Memory B cell (primary cell): ENCODE measurements at regions not wholly inside any gene's neighbourhood (a gene's known extent, or its start where the extent isn't known, plus 50 kb on each side); places are given as distances from the start of the nearest gene placed in this dataset.

ENCODE experiments used
- ATAC-seq: fragments of 150-1000 bp; cut with Tn5 transposase; 2 replicates; pipeline ENCODE4 v1.10.0; 2021; ENCODE audit warnings: low read depth, mild to moderate bottlenecking, moderate library complexity
- DNase-seq, 2 donors: peaks; one replicate each; pipeline ENCODE4 v3.0.0; 2022; ENCODE audit warnings: low spot score in 2 of 2
- H3K27ac Mint-ChIP-seq: one replicate; pipeline ENCODE4 v1.8.0; 2022; ENCODE audit warnings: mild to moderate bottlenecking, moderate library complexity, mixed read lengths
- H3K27me3 Mint-ChIP-seq: one replicate; pipeline ENCODE4 v1.8.0; 2022; ENCODE audit warnings: mixed read lengths
- H3K36me3 Mint-ChIP-seq: one replicate; pipeline ENCODE4 v1.8.0; 2022; ENCODE audit warnings: mild to moderate bottlenecking, mixed read lengths
- H3K4me1 Mint-ChIP-seq: one replicate; pipeline ENCODE4 v1.8.0; 2022; ENCODE audit warnings: mixed read lengths
- H3K4me3 Mint-ChIP-seq: one replicate; pipeline ENCODE4 v1.8.0; 2022; ENCODE audit warnings: mild to moderate bottlenecking, moderate library complexity, mixed read lengths
- H3K9me3 Mint-ChIP-seq: one replicate; pipeline ENCODE4 v1.8.0; 2022; ENCODE audit warnings: mixed read lengths

GRCh38 chr4:159498446-159499115 is 395.7 kb downstream of the RAPGEF2 start:
- no peak for ATAC-seq
- Mint-ChIP-seq H3K9me3 (no peaks in the 10 kb centered on the region), H3K4me1 (no peaks in the 10 kb centered on the region), H3K27me3 (no peaks in the 10 kb centered on the region), H3K4me3 (no peak overlapping the region), H3K27ac (no peak overlapping the region), H3K36me3 (no peaks in the 10 kb centered on the region)
- DNase-seq, result no peak

- DNase-seq (no peak), ATAC-seq (no peak)
- no peaks in the 10 kb centered on the region for H3K4me1 Mint-ChIP-seq
- no peak overlapping the region for H3K27ac Mint-ChIP-seq
- H3K4me3 Mint-ChIP-seq, result no peak overlapping the region
- no peaks in the 10 kb centered on the region for H3K27me3 Mint-ChIP-seq
- no peaks in the 10 kb centered on the region for H3K36me3 Mint-ChIP-seq
- no peaks in the 10 kb centered on the region for H3K9me3 Mint-ChIP-seq
Measured at GRCh38 chr4:159500861-159501260, 398.0 kb downstream of the RAPGEF2 start.

GRCh38 chr4:159503236-159504008 is 400.5 kb downstream of the RAPGEF2 start:
- DNase-seq, result no peak
- H3K9me3 Mint-ChIP-seq, result no peaks in the 10 kb centered on the region
- H3K27me3 Mint-ChIP-seq, result no peaks in the 10 kb centered on the region
- no peak overlapping the region for H3K4me3 Mint-ChIP-seq
- H3K4me1 Mint-ChIP-seq, result no peaks in the 10 kb centered on the region
- ATAC-seq, result no peak
- no peak overlapping the region for H3K27ac Mint-ChIP-seq
- H3K36me3 Mint-ChIP-seq, result no peaks in the 10 kb centered on the region

GRCh38 chr4:159504684-159505083 is 401.8 kb downstream of the RAPGEF2 start:
- no peak overlapping the region for H3K4me3 Mint-ChIP-seq
- ATAC-seq, result no peak
- H3K9me3 Mint-ChIP-seq, result no peaks in the 10 kb centered on the region
- no peaks in the 10 kb centered on the region for H3K36me3 Mint-ChIP-seq
- H3K27ac Mint-ChIP-seq, result no peak overlapping the region
- no peak for DNase-seq
- no peaks in the 10 kb centered on the region for H3K4me1 Mint-ChIP-seq
- H3K27me3 Mint-ChIP-seq, result no peaks in the 10 kb centered on the region

GRCh38 chr4:159505266-159505975 is 402.5 kb downstream of the RAPGEF2 start:
- no peaks in the 10 kb centered on the region for H3K27me3 Mint-ChIP-seq
- DNase-seq, result no peak
- H3K4me1 Mint-ChIP-seq, result no peaks in the 10 kb centered on the region
- H3K4me3 Mint-ChIP-seq, result no peak overlapping the region
- no peak overlapping the region for H3K27ac Mint-ChIP-seq
- no peaks in the 10 kb centered on the region for H3K36me3 Mint-ChIP-seq
- no peak for ATAC-seq
- no peaks in the 10 kb centered on the region for H3K9me3 Mint-ChIP-seq

- Mint-ChIP-seq H3K27ac (no peak overlapping the region), H3K27me3 (no peaks in the 10 kb centered on the region), H3K4me1 (no peaks in the 10 kb centered on the region), H3K36me3 (no peaks in the 10 kb centered on the region), H3K9me3 (no peaks in the 10 kb centered on the region), H3K4me3 (no peak overlapping the region)
- no peak for ATAC-seq
- no peak for DNase-seq
Measured at GRCh38 chr4:159506801-159507517, 404.1 kb downstream of the RAPGEF2 start.

- H3K4me1 Mint-ChIP-seq, result no peaks in the 10 kb centered on the region
Measured at GRCh38 chr4:159508917-159509500, 406.1 kb downstream of the RAPGEF2 start.

GRCh38 chr4:159512348-159512747 is 409.5 kb downstream of the RAPGEF2 start:
- DNase-seq (no peak), ATAC-seq (no peak)
- H3K4me1 Mint-ChIP-seq, result no peaks in the 10 kb centered on the region
- H3K27me3 Mint-ChIP-seq, result no peaks in the 10 kb centered on the region
- H3K4me3 Mint-ChIP-seq, result no peak overlapping the region
- H3K36me3 Mint-ChIP-seq, result no peaks in the 10 kb centered on the region
- H3K27ac Mint-ChIP-seq, result no peak overlapping the region
- H3K9me3 Mint-ChIP-seq, result peaks cover 2% of the 10 kb centered on the region

More at GRCh38 chr4:159508917-159509500, 406.1 kb downstream of the RAPGEF2 start:
- no peak overlapping the region for H3K4me3 Mint-ChIP-seq
- ATAC-seq, result no peak
- no peaks in the 10 kb centered on the region for H3K9me3 Mint-ChIP-seq
- no peak for DNase-seq
- H3K36me3 Mint-ChIP-seq, result no peaks in the 10 kb centered on the region
- H3K27ac Mint-ChIP-seq, result no peak overlapping the region
- H3K27me3 Mint-ChIP-seq, result no peaks in the 10 kb centered on the region

- ATAC-seq (no peak), DNase-seq (no peak)
- H3K4me1 Mint-ChIP-seq, result no peaks in the 10 kb centered on the region
- H3K27ac Mint-ChIP-seq, result no peak overlapping the region
- no peak overlapping the region for H3K4me3 Mint-ChIP-seq
- peaks cover 2% of the 10 kb centered on the region for H3K9me3 Mint-ChIP-seq
- H3K27me3 Mint-ChIP-seq, result no peaks in the 10 kb centered on the region
- H3K36me3 Mint-ChIP-seq, result no peaks in the 10 kb centered on the region
Measured at GRCh38 chr4:159515314-159516025, 412.6 kb downstream of the RAPGEF2 start.

GRCh38 chr4:159516556-159517140 is 413.8 kb downstream of the RAPGEF2 start:
- ATAC-seq (no peak), DNase-seq (no peak)
- H3K27ac Mint-ChIP-seq, result no peak overlapping the region
- peaks cover 2% of the 10 kb centered on the region for H3K9me3 Mint-ChIP-seq
- no peaks in the 10 kb centered on the region for H3K27me3 Mint-ChIP-seq
- no peak overlapping the region for H3K4me3 Mint-ChIP-seq
- no peaks in the 10 kb centered on the region for H3K36me3 Mint-ChIP-seq
- no peaks in the 10 kb centered on the region for H3K4me1 Mint-ChIP-seq

- peaks cover 2% of the 10 kb centered on the region for H3K9me3 Mint-ChIP-seq
- no peak for ATAC-seq
- DNase-seq, result no peak
- H3K36me3 Mint-ChIP-seq, result no peaks in the 10 kb centered on the region
- no peak overlapping the region for H3K4me3 Mint-ChIP-seq
- no peak overlapping the region for H3K27ac Mint-ChIP-seq
- H3K27me3 Mint-ChIP-seq, result no peaks in the 10 kb centered on the region
- H3K4me1 Mint-ChIP-seq, result no peaks in the 10 kb centered on the region
Measured at GRCh38 chr4:159520074-159520473, 417.2 kb downstream of the RAPGEF2 start.

GRCh38 chr4:159526172-159526571 is 423.3 kb downstream of the RAPGEF2 start:
- Mint-ChIP-seq H3K27me3 (no peaks in the 10 kb centered on the region), H3K4me1 (no peaks in the 10 kb centered on the region), H3K9me3 (peaks cover 4% of the 10 kb centered on the region), H3K36me3 (no peaks in the 10 kb centered on the region), H3K27ac (no peak overlapping the region), H3K4me3 (no peak overlapping the region)
- ATAC-seq, result no peak
- DNase-seq, result no peak

GRCh38 chr4:159534655-159535054 is 431.8 kb downstream of the RAPGEF2 start:
- Mint-ChIP-seq H3K4me1 (no peaks in the 10 kb centered on the region), H3K4me3 (no peak overlapping the region), H3K27ac (no peak overlapping the region), H3K36me3 (peaks cover 1% of the 10 kb centered on the region), H3K9me3 (peaks cover 10% of the 10 kb centered on the region), H3K27me3 (no peaks in the 10 kb centered on the region)
- ATAC-seq (no peak), DNase-seq (no peak)
